B cell (primary cell): ENCODE measurements at regions not wholly inside any gene's neighbourhood (a gene's known extent, or its start where the extent isn't known, plus 50 kb on each side); places are given as distances from the start of the nearest gene placed in this dataset.

Source experiments
- ATAC-seq: fragments of 200-7000 bp; cut with Tn5 transposase; one replicate; pipeline ENCODE4 v1.10.0; 2021; ENCODE audit warnings: low read depth, mild to moderate bottlenecking, moderate number of reproducible peaks, moderate library complexity
- CTCF ChIA-PET: fragments of 350-600 bp; sonication (Branson Sonifier 250); formaldehyde crosslinking; loops from one replicate; lab custom pipeline; 2021; ENCODE audit warnings: antibody characterized with exemption, inconsistent platforms; lab: Charles Lee
- POLR2A ChIA-PET: fragments of 350-600 bp; sonication (Branson Sonifier 250); formaldehyde crosslinking; loops from one replicate; lab custom pipeline; 2021; ENCODE audit warnings: antibody characterized with exemption; lab: Charles Lee
- DNase-seq: peaks from one replicate; pipeline ENCODE4 v3.0.0; 2013
- H2AFZ ChIP-seq: 2 replicates; pipeline ENCODE4 v1.6.1; 2012; ENCODE audit warnings: mild to moderate bottlenecking, low read depth, low read length; ENCODE audit not compliant: insufficient read depth, poor library complexity, severe bottlenecking
- H3K27ac ChIP-seq, 2 donors: 1 replicate in 1 of 2; 2 replicates in 1 of 2; pipeline ENCODE4 v1.5.1; 2012 to 2013; ENCODE audit warnings: low read length in 2 of 2, mild to moderate bottlenecking in 2 of 2, moderate library complexity in 1 of 2
- H3K27me3 ChIP-seq, 4 experiments: fragments of 200-600 bp in 1 of 4; sonication (generic) in 1 of 4; replicated peaks in 1 of 4; 1 replicate in 2 of 4; 2 replicates in 2 of 4; pipeline versions ENCODE4 v1.6.1 to v1.7.0; 2013 to 2016; ENCODE audit warnings: low read length in 3 of 4, mild to moderate bottlenecking in 2 of 4, mixed read lengths in 1 of 4, moderate library complexity in 1 of 4; ENCODE audit not compliant: insufficient read depth in 4 of 4, control insufficient read depth in 3 of 4; ENCODE audit errors: control extremely low read depth in 1 of 4
- H3K36me3 ChIP-seq, 2 experiments: replicated peaks in 1 of 2; 1 replicate in 1 of 2; 2 replicates in 1 of 2; pipeline versions ENCODE4 v1.6.1 to v1.7.1; 2013; ENCODE audit warnings: low read length in 1 of 2; ENCODE audit not compliant: insufficient read depth in 2 of 2, control insufficient read depth in 1 of 2; ENCODE audit errors: control extremely low read depth in 1 of 2, extremely low read depth in 1 of 2
- H3K4me1 ChIP-seq, 2 donors: fragments of 200-600 bp in 1 of 2; sonication (generic) in 1 of 2; 1 replicate in 1 of 2; 2 replicates in 1 of 2; pipeline versions ENCODE4 v1.5.1 to v1.6.1; 2013 to 2017; ENCODE audit warnings: low read length in 2 of 2; ENCODE audit not compliant: control insufficient read depth in 2 of 2, insufficient read depth in 2 of 2
- H3K4me2 ChIP-seq: replicated peaks from 2 replicates; pipeline ENCODE3; 2012; ENCODE audit warnings: mild to moderate bottlenecking, low read depth, low read length; ENCODE audit not compliant: poor library complexity, severe bottlenecking
- H3K4me3 ChIP-seq, 5 experiments: fragments of 200-600 bp in 1 of 5; sonication (generic) in 1 of 5; 1 replicate in 3 of 5; 2 replicates in 2 of 5; pipeline versions ENCODE4 v1.5.1 to v1.7.0; 2011 to 2016; ENCODE audit warnings: low read length in 4 of 5, mild to moderate bottlenecking in 4 of 5, low read depth in 2 of 5, control low read depth in 1 of 5, moderate library complexity in 1 of 5; ENCODE audit not compliant: insufficient read depth in 1 of 5; ENCODE audit errors: control extremely low read depth in 1 of 5, extremely low read depth in 1 of 5
- H3K79me2 ChIP-seq: fragments of 200-600 bp; sonication (generic); one replicate; pipeline ENCODE4 v1.6.0; 2016; ENCODE audit warnings: low read length; ENCODE audit not compliant: control insufficient read depth, insufficient read depth
- H3K9ac ChIP-seq: fragments of 200-600 bp; sonication (generic); 2 replicates; pipeline ENCODE4 v1.6.1; 2017; ENCODE audit warnings: mild to moderate bottlenecking, low read length, moderate library complexity
- H3K9me3 ChIP-seq, 3 donors: one replicate each; pipeline versions ENCODE4 v1.6.1 to v1.7.1; 2013; ENCODE audit warnings: low read length in 2 of 3; ENCODE audit not compliant: control insufficient read depth in 2 of 3, insufficient read depth in 1 of 3; ENCODE audit errors: control extremely low read depth in 1 of 3
- H4K20me1 ChIP-seq: 2 replicates; pipeline ENCODE4 v1.6.0; 2012; ENCODE audit warnings: mild to moderate bottlenecking, low read length; ENCODE audit not compliant: insufficient read depth, control insufficient read depth, poor library complexity, severe bottlenecking
- H3K27ac Mint-ChIP-seq: one replicate; pipeline ENCODE4 v1.8.0; 2021; ENCODE audit warnings: mixed read lengths
- H3K27me3 Mint-ChIP-seq: one replicate; pipeline ENCODE4 v1.8.0; 2021; ENCODE audit warnings: mixed read lengths
- H3K4me1 Mint-ChIP-seq: one replicate; pipeline ENCODE4 v1.8.0; 2021; ENCODE audit warnings: mixed read lengths
- H3K4me3 Mint-ChIP-seq: one replicate; pipeline ENCODE4 v1.8.0; 2021; ENCODE audit warnings: mixed read lengths
- H3K9me3 Mint-ChIP-seq: one replicate; pipeline ENCODE4 v1.8.0; 2022; ENCODE audit warnings: mixed read lengths; ENCODE audit not compliant: insufficient read depth
- CTCF ChIP-seq: fragments of 200-600 bp; IDR thresholded peaks from one replicate; pipeline ENCODE4 v1.8.0; 2022; ENCODE audit warnings: antibody characterized with exemption, mild to moderate bottlenecking
- EZH2 ChIP-seq: IDR thresholded peaks from 2 replicates; pipeline ENCODE4 v1.6.1; 2012; ENCODE audit warnings: borderline replicate concordance, low read depth, mild to moderate bottlenecking, moderate library complexity, low read length; ENCODE audit not compliant: insufficient read depth, poor library complexity, severe bottlenecking
- WGBS: methylation state at CpG from one replicate; pipeline ENCODE4 v1.1.5; 2013; ENCODE audit warnings: missing lambda C conversion rate; ENCODE audit not compliant: insufficient coverage; 5-methylcytosine and 5-hydroxymethylcytosine counted together
- intact Hi-C: fragments of 100-400 bp; cut with micrococcal nuclease; formaldehyde crosslinking; loops from one replicate; pipeline ENCODE4 v1.10.0; 2022

GRCh38 chr13:99040536-99041131 lies 62.8 kb upstream of the DOCK9 start:
- ChIA-PET POLR2A (no interaction called here), CTCF (interaction anchor here (0.9 kb wide), 1 partner anchor 9 kb away, joined by 4 read pairs; no protein-coding TSS in a partner anchor)
- WGBS: no CpG with 5 or more reads among the region's 3 CpGs
- TF ChIP-seq EZH2: no peak
- no peak for TF ChIP-seq CTCF
- H3K36me3 ChIP-seq: no peaks in the 10 kb centered on the region
- H3K27me3 Mint-ChIP-seq: peaks cover 47% of the 10 kb centered on the region
- H3K4me3 ChIP-seq: no peak overlapping the region
- no peak overlapping the region for H2AFZ ChIP-seq
- H3K27me3 ChIP-seq: peaks cover 0 to 45% (median 39%) of the 10 kb centered on the region in 4 experiments
- no peak overlapping the region for H3K4me3 Mint-ChIP-seq
- no peak overlapping the region for H3K27ac Mint-ChIP-seq
- peaks cover 42% of the 10 kb centered on the region for H4K20me1 ChIP-seq
- H3K9ac ChIP-seq: no peak overlapping the region
- intact Hi-C loops: no loop called here
- H3K79me2 ChIP-seq: peaks cover 26% of the 10 kb centered on the region
- no peak overlapping the region for H3K27ac ChIP-seq
- ATAC-seq (no peak), DNase-seq (no peak)
- peaks cover 0 to 3% (median 1%) of the 10 kb centered on the region in 3 donors for H3K9me3 ChIP-seq
- no peak overlapping the region for H3K4me2 ChIP-seq
- H3K9me3 Mint-ChIP-seq: peaks cover under 1% of the 10 kb centered on the region
- H3K4me1 Mint-ChIP-seq: peaks cover 10% of the 10 kb centered on the region
- H3K4me1 ChIP-seq: peaks cover 4 to 28% of the 10 kb centered on the region in 2 donors

GRCh38 chr13:99041337-99041736 lies 63.5 kb upstream of the DOCK9 start:
- H3K27me3 Mint-ChIP-seq: peaks cover 47% of the 10 kb centered on the region
- no peak overlapping the region for H3K27ac Mint-ChIP-seq
- ChIA-PET CTCF (interaction anchor here (0.9 kb wide), 1 partner anchor 9 kb away, joined by 4 read pairs; no protein-coding TSS in a partner anchor), POLR2A (no interaction called here)
- H3K4me3 Mint-ChIP-seq: no peak overlapping the region
- Histone ChIP-seq H3K27me3 (peaks cover 0 to 45% (median 39%) of the 10 kb centered on the region in 4 experiments), H3K36me3 (no peaks in the 10 kb centered on the region), H4K20me1 (peaks cover 42% of the 10 kb centered on the region), H3K9ac (no peak overlapping the region), H3K27ac (no peak overlapping the region), H3K9me3 (peaks cover 0 to 1% (median 0%) of the 10 kb centered on the region in 3 donors), H2AFZ (no peak overlapping the region), H3K4me1 (peaks cover 11 to 35% of the 10 kb centered on the region in 2 donors), H3K4me3 (no peak overlapping the region), H3K79me2 (peaks cover 26% of the 10 kb centered on the region), H3K4me2 (no peak overlapping the region)
- peaks cover 15% of the 10 kb centered on the region for H3K4me1 Mint-ChIP-seq
- H3K9me3 Mint-ChIP-seq: no peaks in the 10 kb centered on the region
- DNase-seq: no peak
- TF ChIP-seq EZH2: no peak
- TF ChIP-seq CTCF: no peak
- WGBS: no CpG with 5 or more reads among the region's 1 CpG
- intact Hi-C loops: no loop called here
- no peak for ATAC-seq
